Inflammatory macrophage (primary cell): ENCODE measurements at regions not wholly inside any gene's neighbourhood (a gene's known extent, or its start where the extent isn't known, plus 50 kb on each side); places are given as distances from the start of the nearest gene placed in this dataset.
A peak's percentile ranks its signal among the peaks of the same experiment; 100 is the strongest.

Experiments used
- DNase-seq, 2 donors: peaks; one replicate each; pipeline ENCODE4 v3.0.0-alpha.2; 2020 to 2022

DNA sequence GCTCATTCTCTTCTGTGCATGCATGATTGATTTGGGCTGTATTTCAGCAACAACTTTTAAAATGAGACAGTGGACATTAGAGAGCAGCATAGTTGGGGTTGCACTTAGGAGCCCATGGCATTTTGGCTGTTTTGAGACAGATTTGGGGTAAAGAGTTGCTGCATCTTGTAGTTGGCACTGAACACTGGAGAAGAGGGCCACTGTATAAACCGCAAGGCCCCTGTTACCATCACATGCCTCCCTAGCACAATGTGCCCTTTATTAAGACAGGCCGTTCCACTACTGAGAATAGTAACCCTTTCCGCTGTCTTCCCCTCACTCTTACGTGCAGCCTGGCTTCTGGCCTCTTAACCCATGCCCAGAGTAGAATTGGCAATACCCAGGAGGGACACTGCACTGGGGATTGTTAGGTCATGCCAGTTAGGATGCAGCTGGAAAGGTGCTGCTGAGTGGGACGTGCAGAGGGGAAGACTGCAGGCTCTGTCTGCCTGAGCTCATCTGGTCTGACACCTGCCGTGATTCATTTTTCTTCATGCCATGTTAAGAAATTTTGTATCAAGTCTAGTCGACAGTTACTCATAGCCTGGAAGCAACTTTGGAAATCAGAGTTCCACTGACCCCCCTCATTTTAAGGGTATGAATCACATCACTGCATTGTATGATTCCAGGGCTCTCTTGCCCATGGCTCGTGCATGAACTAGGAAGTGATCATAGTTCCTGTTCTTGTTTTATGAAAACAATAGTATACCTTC is 146.9 kb upstream of the DMRT1 start:
- peak in 1 of 2 donors; percentile 33 for DNase-seq

DNA sequence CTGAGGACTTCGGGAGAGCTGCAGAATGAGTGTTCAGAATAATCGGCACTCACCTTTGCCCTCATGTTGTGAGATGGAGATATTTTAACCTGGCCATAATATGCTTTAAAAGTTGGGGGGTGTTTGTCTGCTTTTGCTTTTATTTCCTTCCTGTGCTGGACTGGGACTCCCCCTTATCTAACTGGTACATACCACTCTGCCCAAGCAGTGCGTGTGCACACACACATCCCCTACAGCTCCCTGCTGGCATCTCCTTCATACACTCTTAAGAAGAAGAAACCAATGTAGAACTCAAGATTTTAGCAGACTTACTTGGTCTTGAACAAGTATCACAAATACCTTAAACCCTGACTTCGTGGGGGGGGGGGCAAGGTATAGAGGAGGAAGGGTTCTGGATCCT is 146.2 kb upstream of the DMRT1 start:
- DNase-seq = no peak

DNA sequence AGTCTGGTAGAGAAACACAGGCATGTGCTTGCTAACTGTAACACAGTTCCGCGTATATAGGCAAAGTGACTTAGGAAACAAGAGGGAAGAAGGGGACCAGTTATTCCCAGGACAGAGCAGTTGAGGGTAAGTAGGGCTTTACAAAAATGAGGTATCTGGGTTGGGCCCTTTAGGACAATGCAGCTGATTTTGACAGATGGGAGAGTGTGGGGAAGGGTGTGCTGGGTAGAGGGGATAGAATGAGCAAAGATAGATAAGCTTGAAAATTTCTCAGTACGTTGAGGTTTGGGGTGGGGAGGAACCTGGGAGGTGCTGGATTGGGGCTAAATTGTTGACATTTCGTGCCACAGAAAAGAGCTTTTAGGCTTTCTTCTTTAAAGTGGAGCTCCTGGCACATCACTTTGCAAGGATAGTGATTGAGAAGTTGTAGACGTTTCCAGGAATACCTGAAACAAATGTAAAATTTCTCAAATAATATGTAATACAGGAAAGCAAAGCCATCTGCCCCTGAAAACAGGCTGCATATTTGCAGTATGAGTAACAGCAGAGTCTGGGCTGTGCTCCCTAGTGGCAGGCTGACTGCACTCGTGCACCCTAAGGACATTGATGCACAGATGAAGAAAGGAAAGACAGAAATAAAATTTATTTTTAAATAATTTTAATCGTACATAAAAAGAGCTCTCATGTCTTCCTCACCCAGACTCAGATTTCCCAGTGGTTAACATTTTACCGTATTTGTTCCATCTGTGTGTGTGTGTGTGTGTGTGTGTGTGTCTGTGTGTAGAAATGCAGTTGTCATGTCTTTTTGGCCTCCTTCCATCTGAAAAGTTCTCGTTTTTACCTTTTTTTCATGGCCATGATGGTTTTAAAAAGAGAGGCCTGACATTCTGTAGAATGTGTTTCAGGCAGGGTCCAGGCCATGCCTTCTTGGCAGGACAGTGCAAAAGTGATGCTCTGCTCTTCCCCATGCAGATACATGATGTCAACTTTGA is 144.9 kb upstream of the DMRT1 start:
- no peak for DNase-seq

DNA sequence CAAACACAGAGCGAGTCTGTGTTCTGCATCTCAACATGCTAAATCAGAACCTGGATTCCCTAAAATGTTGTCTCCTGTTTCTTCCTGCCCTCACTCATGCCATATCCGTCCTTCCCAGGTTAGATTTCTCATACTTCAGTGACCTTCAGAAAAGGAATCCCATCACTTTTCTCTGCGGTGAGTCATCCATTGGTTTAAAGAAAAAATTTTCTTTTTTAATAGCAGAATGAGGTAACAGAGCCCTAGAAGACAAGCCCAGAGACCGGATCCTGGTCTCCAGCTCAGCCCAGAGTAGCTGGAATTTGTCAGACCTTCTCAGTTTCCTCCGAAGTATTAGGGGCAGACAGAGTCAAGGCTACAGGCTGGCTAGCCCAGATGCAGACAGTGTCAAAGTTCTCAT is 143.2 kb upstream of the DMRT1 start:
- DNase-seq = no peak

DNA sequence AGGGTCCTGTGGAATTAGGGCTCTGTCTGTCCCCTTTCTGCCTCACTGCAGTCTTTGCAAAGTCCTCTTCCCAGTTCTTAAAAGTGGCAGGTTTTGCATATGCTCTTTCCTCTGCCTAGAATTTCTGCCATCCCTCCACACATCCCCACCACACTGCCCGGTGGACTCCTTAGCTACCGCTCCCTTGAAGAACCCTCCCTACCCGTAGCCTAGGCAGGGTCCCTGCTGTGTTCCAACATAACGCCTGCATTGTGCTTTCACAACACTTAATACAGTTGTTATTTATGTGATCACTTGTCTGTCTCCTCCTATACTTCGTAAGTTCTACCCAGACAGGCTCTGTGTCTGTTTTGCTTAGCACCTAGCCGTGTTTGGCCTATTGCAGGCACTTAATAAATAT is 142.5 kb upstream of the DMRT1 start:
- DNase-seq = no peak

DNA sequence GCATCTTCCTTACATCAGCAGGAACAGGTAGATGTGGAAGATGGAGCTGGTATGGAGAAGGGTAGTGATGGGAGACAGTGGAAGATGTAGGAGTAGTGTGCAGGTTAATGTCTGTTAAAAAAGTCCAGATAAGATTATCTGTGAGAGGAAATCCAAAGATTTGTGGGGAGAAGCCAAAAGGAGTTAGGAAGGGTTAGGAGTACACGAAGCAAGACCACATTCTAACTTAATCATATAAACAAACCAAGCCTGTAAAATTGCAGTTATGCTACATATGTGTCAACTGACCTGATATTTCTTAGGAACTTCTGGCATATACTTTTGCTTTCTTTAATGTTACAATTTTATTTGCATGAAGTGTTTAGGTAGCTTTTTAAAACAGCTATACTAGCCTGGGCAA is 142.1 kb upstream of the DMRT1 start:
- no peak for DNase-seq

DNA sequence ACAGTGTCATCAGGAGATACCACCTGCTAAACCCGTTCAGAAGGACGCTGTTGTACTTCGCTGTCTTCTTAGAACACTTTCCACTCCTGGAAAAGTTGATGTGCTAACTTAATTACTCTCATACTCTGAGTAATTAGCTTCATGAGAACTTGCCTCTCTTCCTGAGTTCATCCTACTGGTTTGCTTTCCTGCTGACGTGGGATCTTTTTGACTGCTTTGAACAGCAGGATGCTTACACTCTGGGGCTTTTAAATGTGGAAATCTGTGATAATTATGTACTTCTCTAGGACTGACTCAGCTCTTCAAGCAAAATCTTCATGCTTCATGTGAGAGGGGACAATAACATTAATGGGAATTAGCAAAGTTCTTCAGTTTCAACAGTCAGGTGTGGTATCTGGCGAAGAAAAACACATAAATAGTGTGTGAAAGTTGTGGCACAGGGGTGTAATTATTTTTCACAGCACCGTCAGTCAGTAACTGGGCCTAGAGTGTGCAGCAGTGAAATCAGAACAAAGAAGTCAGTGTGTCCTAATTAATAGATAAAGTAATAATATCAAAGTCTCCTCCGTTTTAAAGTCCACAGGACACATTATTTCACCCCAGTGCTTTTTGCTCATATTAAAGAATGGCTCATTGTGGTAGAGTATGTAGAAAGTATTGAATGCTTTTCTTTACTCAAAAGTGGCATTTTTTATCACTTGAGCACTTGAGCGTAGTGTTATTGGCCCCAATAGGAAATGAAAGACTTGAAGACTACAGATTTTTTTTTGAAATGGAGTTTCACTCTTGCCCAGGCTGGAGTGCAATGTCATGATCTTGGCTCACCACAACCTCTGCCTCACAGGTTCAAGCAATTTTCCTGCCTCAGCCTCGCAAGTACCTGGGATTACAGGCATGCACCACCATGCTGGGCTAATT is 140.9 kb upstream of the DMRT1 start:
- no peak for DNase-seq

DNA sequence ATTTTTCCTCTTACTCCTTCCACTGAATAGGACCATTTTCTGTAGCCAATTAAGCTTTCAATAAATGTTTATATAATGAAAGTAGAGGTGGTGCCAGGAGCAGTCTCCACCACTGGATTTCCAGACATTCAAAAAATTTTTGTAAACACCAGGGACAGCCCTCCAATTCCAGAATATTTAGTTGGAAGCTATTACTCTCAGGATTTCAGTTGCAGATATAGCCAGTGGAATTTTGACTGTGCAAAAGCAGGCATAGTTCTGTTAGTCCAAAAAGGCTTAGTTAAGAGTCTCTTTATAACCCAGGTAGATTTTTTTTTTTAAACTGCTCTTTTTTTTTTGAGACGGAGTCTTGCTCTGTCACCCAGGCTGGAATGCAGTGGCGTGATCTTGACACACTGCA is 138.1 kb upstream of the DMRT1 start:
- DNase-seq = no peak

DNA sequence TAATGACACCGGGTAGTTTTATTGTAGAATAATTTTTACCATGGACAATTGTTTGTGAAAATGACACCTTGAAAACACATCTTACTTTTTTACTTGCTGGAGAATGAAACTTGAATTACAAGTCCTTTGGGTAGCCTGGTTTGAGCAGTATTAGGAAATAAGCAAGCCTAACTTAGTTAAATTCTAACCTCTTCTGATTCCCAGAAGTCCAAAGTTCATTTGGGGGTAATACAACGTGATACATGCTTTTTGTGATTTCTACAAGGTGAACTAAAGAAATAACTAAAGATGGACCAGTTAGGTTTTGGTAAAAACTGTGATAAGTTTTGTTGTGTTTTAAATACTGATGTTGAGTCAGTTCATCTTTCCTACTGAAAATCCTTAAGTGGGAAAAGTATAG is 135.4 kb upstream of the DMRT1 start:
- DNase-seq = no peak

DNA sequence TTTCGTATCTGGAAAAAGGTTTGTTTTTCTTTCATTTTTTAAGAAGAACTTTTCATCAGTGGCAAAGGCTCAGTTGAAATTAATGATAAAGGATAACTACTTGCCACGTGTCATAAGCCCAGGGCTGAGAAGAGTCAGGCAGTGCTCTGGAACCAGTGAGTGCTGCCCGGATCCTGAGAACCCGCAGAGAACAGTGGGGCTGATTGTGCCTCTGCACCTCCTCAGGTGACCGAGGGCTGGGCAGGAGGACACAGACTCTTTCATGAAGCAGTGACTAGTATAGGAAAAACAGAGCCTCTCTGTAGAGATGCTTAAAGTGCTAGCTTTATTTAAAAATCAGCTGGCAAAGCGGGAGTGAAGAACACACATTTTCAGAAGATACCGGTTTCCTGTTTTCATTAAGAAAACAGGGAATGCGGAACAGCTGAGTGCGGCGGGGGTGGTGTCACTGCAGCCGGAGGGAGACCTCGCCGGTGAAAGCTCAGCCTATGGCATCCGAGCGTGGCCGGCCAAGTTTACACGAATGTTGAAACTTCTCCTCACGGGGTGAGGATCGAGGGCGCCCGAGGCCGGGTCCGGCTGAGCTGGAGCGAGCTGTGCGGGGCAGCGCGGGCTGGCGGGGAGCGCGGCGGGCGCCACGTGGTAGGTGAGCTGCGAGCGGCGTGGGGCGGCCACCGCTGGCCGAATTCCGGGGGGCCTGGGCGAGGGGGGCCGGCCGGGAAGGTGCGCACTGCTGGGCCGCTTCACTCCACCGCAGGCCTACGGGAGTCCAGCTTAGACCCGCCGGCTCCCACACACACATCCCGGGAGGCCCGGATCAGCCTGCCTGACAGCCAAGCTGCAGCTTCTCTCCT is 134.7 kb upstream of the DMRT1 start:
- DNase-seq = peak; percentile 60 to 84

DNA sequence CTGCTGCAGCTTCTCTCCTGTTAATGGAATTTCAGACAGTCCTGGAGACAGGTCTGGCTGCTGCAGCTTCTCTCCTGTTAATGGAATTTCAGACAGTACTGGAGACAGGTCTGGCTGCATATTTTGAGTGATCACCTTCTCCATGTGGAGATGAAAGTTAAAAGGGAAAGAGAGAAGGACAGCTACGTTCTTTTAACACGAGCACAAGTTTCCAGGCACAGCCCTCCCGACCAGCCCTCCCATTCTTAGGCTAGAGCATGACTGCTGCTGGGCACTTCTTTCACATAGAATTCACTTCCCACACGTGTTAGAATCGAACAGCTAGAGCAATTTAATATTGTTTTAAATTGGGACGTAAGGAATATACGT is 133.3 kb upstream of the DMRT1 start:
- DNase-seq = peak in 1 of 2 donors; percentile 11

DNA sequence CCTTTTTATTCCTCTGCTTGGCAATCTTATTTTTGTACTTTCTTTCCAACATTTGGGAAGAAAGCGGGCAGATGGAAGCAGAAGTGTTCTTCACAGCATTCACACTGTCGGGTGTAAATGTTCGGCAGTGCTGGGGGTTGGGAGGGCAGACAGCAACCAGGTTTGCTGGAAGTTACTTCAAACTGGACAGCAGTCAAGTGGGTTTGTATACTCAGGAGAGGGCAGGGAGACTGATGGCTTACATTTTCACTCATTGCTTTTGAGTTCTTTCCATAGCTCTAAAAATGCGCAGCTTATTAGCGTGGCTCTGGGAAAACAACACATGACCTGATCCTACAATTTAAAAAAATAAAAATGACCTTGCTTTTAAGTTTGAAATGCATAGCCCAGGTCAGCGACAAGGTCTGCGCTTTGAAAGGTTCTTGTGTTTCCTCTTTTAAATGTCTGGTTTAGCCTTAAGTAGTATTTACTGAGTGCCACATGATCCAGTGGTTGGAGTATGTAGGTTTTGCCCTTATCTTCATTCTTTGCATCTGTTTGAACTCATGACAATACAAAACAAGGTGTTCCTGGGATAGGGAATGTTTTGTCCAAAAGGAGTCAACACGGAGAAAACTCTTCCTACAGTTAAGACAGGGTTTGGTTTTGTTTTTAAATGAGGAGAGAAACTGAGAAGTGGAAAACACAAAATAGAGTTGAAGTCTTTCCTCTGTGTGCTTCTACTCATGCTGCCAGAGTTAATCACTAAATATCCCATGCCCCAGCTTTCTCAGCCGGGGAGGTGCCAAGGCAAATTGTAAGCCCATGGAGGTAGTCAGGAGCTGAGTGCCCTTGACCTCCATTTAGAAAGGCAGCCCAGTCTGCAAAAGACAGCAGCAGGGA is 132.7 kb upstream of the DMRT1 start:
- peak; percentile 15 to 25 for DNase-seq

DNA sequence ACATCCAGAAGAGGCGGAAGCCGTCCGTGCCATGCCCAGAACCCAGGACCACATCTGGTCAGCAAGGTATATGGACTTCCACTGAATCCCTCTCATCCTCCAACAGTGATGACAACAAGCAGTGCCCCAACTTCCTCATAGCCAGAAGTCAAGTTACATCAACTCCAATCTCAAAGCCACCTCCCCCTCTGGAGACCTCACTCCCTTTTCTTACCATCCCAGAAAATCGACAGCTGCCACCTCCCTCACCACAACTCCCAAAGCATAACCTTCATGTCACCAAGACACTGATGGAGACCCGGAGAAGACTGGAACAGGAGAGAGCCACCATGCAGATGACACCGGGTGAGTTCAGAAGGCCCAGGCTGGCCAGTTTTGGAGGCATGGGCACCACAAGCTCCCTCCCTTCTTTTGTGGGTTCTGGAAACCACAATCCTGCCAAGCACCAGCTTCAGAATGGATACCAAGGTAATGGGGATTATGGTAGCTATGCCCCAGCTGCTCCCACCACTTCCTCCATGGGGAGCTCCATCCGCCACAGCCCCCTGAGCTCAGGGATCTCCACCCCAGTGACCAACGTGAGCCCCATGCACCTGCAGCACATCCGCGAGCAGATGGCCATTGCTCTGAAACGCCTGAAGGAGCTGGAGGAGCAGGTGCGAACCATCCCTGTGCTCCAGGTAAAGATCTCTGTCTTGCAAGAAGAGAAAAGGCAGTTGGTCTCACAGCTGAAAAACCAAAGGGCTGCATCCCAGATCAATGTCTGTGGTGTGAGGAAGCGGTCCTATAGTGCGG is 130.3 kb upstream of the DMRT1 start:
- no peak for DNase-seq

DNA sequence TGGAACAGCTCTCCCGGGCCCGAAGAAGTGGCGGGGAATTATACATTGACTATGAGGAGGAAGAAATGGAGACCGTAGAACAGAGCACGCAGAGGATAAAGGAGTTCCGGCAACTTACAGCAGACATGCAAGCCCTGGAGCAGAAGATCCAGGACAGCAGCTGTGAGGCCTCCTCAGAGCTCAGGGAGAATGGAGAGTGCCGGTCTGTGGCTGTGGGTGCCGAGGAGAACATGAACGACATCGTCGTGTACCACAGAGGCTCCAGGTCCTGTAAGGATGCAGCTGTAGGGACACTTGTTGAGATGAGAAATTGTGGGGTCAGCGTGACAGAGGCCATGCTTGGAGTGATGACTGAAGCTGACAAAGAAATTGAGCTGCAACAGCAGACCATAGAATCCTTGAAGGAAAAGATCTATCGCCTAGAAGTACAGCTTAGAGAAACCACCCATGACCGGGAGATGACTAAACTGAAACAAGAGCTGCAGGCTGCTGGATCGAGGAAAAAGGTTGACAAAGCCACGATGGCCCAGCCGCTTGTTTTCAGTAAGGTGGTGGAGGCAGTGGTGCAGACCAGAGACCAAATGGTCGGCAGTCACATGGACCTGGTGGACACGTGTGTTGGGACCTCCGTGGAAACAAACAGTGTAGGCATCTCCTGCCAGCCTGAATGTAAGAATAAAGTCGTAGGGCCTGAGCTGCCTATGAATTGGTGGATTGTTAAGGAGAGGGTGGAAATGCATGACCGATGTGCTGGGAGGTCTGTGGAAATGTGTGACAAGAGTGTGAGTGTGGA is 129.5 kb upstream of the DMRT1 start:
- no peak for DNase-seq

DNA sequence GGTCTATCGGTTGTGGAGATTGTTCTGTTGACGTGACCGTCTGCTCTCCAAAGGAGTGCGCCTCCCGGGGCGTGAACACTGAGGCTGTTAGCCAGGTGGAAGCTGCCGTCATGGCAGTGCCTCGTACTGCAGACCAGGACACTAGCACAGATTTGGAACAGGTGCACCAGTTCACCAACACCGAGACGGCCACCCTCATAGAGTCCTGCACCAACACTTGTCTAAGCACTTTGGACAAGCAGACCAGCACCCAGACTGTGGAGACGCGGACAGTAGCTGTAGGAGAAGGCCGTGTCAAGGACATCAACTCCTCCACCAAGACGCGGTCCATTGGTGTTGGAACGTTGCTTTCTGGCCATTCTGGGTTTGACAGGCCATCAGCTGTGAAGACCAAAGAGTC is 128.9 kb upstream of the DMRT1 start:
- DNase-seq = no peak

DNA sequence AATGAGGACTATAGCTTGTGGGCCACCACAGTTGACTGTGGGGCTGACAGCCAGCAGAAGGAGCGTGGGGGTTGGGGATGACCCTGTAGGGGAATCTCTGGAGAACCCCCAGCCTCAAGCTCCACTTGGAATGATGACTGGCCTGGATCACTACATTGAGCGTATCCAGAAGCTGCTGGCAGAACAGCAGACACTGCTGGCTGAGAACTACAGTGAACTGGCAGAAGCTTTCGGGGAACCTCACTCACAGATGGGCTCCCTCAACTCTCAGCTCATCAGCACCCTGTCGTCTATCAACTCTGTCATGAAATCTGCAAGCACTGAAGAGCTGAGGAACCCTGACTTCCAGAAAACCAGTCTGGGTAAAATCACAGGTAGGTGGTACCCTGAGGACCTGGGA is 128.4 kb upstream of the DMRT1 start:
- no peak for DNase-seq

DNA sequence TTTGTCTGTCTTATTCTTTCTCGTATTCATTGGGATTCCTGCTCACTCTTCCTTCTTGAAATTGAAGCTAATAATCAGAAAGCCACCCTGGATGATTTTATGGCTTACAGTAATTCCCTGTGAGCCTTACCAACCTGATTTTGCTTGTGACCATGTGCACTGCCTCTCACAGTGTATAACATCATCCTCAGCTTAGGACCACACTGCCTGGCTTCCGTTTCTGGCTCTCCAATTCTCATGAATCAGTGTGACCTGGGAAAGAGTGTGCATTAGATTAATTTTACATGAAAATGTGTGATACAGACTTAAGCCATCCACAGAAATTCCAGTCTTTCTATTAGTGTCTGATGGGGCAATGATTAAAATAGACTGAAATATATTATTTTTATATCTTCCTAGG is 126.8 kb upstream of the DMRT1 start:
- DNase-seq = no peak

DNA sequence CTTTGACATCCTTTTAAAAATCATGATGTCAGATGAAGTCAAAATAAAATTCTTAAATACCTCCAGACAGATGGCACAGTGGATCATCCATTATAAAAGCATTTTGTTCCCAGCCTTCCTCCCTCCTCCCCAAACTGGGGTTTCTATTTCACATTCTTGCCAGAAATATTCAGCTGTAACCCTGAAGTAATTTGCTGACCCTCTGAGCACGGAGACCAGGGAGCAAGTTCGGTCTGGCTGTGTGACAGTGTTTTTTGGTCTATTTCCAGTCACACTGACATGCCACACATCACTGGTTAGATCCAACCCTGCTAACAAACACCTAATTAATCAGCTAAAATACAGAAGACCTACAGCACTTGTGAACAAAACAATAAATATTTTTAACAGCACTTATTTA is 126.2 kb upstream of the DMRT1 start:
- DNase-seq = no peak

DNA sequence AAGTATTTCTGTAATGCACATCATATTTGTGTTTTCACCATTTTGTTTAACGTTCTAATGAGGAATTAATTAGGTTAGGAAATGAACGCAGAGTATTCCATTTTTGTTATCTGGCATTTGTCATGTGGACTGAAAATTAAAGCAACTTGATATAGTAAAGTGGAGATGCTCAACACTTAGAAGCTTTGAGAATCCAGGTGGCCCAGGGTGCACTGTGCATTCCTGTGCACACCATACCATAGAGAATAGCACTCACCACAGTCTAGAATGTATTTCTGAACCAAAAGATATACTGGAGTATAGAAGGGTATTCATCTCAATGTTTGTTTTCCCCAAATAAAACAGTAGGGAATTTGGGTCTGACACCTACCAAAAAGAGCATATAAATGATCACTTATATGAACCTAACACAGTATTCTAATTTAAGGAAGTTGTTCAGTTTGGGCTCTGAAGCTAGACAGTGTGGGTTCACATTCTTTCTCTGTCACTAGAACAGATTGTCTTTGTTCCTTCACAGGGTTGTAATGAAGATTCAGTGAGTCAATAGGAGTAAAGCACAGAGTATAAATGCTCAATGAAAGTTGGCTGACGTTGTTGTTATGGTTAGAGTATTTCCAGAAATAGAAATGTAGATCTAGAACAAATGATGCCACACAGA is 125.6 kb upstream of the DMRT1 start:
- DNase-seq = no peak
